ENCODE measurements at regions not wholly inside any gene's neighbourhood (a gene's known extent, or its start where the extent isn't known, plus 50 kb on each side); places are given as distances from the start of the nearest gene placed in this dataset.

DNA sequence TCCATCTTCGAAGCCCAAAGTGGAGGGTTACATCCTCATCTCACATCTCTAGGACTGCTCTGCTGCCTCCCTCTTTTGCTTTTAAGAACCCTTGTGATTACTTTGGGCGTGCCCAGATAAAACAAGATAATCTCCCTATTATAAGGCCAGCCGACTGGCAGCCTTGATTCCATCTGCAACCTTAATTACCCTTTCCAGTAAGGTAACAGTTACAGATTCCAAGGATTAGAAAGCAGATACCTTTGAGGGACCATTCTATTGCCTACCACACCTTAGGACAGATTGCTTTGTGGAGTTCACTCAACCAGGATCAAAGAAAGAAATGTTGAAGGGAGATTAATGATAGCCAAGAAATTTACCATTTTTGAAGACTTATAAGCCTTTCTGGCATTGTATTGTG, 250.8 kb upstream of the ACVR2A start:
- TF ChIP-seq EZH2 (IDR thresholded peaks at IDR 0.05; ENCODE audit: low read depth, unreplicated experiment) (no peak), CREB1 (CRISPR knock-in tag; IDR thresholded peaks at IDR 0.05; ENCODE audit: low read depth) (no peak), POLR2AphosphoS5 (IDR thresholded peaks at IDR 0.05; ENCODE audit: low read depth) (no peak), EZH2phosphoT487 (IDR thresholded peaks at IDR 0.05; ENCODE audit: unreplicated experiment) (no peak)
- TF ChIP-seq, protein P1, sequence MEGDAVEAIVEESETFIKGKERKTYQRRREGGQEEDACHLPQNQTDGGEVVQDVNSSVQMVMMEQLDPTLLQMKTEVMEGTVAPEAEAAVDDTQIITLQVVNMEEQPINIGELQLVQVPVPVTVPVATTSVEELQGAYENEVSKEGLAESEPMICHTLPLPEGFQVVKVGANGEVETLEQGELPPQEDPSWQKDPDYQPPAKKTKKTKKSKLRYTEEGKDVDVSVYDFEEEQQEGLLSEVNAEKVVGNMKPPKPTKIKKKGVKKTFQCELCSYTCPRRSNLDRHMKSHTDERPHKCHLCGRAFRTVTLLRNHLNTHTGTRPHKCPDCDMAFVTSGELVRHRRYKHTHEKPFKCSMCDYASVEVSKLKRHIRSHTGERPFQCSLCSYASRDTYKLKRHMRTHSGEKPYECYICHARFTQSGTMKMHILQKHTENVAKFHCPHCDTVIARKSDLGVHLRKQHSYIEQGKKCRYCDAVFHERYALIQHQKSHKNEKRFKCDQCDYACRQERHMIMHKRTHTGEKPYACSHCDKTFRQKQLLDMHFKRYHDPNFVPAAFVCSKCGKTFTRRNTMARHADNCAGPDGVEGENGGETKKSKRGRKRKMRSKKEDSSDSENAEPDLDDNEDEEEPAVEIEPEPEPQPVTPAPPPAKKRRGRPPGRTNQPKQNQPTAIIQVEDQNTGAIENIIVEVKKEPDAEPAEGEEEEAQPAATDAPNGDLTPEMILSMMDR (conservative IDR thresholded peaks at IDR 0.05; ENCODE audit: low read depth in 2 of 2) = no peak

All from GM23338 (cell line).